HAP-1 (cell line): ENCODE measurements at regions not wholly inside any gene's neighbourhood (a gene's known extent, or its start where the extent isn't known, plus 50 kb on each side); places are given as distances from the start of the nearest gene placed in this dataset.

Experiments
- DNase-seq, 2 experiments: peaks; one replicate each; pipeline ENCODE4 v3.0.0-alpha.2; 2016 to 2020; ENCODE audit warnings: low spot score in 2 of 2
- H3K27me3 ChIP-seq: fragments of 250-450 bp; sonication (Bioruptor Pico); 2 replicates; pipeline ENCODE4 v1.5.1; 2020; ENCODE audit warnings: low read depth, mild to moderate bottlenecking, moderate library complexity
- H3K36me3 ChIP-seq: fragments of 250-450 bp; sonication (Bioruptor Pico); replicated peaks from 2 replicates; pipeline ENCODE4 v1.5.1; 2020; ENCODE audit warnings: mild to moderate bottlenecking
- H3K4me1 ChIP-seq: fragments of 250-450 bp; sonication (Bioruptor Pico); 2 replicates; pipeline ENCODE4 v1.5.1; 2020; ENCODE audit warnings: mild to moderate bottlenecking
- H3K4me3 ChIP-seq: fragments of 250-450 bp; sonication (Bioruptor Pico); 2 replicates; pipeline ENCODE4 v1.5.1; 2020; ENCODE audit warnings: mild to moderate bottlenecking, moderate library complexity
- H3K9me3 ChIP-seq: fragments of 250-450 bp; sonication (Bioruptor Pico); 2 replicates; pipeline ENCODE4 v1.5.1; 2020; ENCODE audit warnings: mild to moderate bottlenecking, moderate library complexity
- in situ Hi-C: fragments of 300-500 bp; cut with MboI; formaldehyde crosslinking; loops from 3 replicates; pipeline ENCODE4 v1.14.3; 2020; ENCODE audit warnings: low sequenced_read_pairs, inconsistent platforms, mixed read lengths

DNA sequence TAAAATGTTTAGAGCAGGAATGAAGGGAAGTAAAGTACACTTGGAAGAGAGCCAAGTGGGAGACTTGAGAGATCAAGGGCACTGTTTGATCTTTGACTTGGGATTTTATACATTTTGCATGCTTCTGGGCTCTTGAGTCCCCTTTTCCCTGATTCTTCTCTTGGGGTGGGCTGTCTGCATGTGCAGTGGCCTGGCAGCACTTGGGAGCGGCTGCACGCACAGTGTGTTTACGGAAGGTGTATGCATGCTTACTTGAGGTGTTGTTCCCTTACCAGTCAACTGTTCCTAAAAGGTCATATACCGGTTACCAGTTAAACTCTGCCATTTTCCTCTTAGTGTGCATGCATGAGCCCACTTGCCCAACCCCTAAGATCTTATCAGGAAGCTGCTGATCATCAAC is 377.7 kb downstream of the CYLC2 start:
- Histone ChIP-seq H3K27me3 (no peaks in the 10 kb centered on the region), H3K4me1 (no peaks in the 10 kb centered on the region), H3K4me3 (no peak overlapping the region), H3K36me3 (no peaks in the 10 kb centered on the region), H3K9me3 (no peaks in the 10 kb centered on the region)
- DNase-seq, result no peak
- in situ Hi-C loops, result no loop called here

DNA sequence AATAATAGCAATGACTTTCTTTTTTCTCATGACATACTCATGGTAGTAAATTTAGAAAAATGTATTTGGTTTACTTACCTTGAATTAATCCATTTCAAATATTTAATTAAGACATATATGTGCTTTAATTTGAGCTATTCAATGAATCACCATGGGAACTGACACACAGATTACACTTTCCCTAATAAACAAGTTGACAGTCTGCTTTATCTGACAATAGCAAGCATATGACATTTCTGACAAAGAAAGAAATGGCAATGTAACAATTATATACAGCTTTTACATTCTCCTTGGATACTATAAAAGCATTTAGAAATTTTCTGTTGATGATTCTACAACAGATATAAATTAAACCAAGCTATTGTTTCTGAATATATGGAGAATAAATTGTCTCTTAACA is 382.5 kb downstream of the CYLC2 start:
- in situ Hi-C loops, result no loop called here
- Histone ChIP-seq H3K9me3 (no peaks in the 10 kb centered on the region), H3K36me3 (no peaks in the 10 kb centered on the region), H3K27me3 (no peaks in the 10 kb centered on the region), H3K4me1 (no peaks in the 10 kb centered on the region), H3K4me3 (no peak overlapping the region)
- no peak for DNase-seq

DNA sequence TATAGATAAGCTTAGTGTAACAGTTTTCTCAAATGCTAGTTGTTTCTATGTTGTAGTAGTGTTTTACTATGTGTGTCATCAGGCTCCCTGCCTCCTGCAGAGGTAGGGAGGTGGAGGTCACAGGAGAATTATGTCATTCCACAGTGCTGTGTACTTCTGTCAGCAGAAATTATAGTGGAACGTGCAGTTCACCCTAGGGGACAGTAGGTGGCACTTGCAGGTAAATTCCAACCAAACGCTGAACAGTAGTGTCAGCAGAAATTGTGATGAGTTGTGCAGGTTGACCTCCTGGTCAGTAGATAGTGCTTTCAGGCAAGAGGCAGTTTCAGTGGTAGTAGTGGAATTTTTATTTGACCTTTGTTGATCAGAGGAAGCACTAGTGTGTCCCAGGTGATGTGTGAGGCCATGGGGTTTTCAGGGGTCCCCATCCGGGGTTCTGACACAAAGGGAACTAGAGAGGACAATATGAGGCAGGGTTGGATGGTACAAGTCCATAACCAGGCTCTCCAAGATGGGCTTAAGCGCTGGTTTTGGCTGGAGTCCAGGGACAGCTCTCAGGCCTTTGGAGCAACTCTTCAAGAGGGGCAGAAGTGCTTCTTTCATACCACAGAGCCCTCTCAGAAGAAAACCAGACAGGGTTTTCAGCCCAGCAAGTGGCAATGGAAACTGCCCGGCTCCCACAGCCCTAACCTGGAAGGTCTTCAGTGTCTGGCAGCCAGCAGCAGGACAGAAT is 402.9 kb downstream of the CYLC2 start:
- DNase-seq, result peak; percentile 49 to 65
- in situ Hi-C loops, result no loop called here
- no peaks in the 10 kb centered on the region; the same call in 1 of the 2 replicates for H3K27me3 ChIP-seq
- no peak overlapping the region for H3K4me3 ChIP-seq
- no peaks in the 10 kb centered on the region for H3K4me1 ChIP-seq
- H3K36me3 ChIP-seq, result no peaks in the 10 kb centered on the region
- no peaks in the 10 kb centered on the region for H3K9me3 ChIP-seq

DNA sequence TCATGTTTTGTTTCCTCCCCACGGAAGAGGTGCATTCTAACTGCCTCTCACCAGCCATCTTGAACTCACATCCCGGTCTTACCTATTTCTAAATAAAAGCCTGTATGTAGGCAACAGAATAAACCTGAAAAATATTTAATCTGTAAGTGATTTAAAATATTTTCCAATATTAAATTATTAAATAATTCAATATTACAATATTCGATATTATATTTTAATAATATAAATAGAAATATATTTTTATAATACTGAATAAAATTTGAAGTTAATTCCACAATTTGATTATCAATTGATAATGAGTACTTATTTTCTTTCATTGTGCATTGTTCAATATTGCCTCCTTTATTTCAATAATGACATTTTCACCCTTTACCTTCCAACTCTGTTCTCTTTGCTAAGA is 404.4 kb downstream of the CYLC2 start:
- no peaks in the 10 kb centered on the region for H3K4me1 ChIP-seq
- H3K27me3 ChIP-seq, result no peaks in the 10 kb centered on the region; the same call in 1 of the 2 replicates
- H3K36me3 ChIP-seq, result no peaks in the 10 kb centered on the region
- H3K4me3 ChIP-seq, result no peak overlapping the region
- no peak for DNase-seq
- in situ Hi-C loops, result no loop called here
- no peaks in the 10 kb centered on the region for H3K9me3 ChIP-seq

DNA sequence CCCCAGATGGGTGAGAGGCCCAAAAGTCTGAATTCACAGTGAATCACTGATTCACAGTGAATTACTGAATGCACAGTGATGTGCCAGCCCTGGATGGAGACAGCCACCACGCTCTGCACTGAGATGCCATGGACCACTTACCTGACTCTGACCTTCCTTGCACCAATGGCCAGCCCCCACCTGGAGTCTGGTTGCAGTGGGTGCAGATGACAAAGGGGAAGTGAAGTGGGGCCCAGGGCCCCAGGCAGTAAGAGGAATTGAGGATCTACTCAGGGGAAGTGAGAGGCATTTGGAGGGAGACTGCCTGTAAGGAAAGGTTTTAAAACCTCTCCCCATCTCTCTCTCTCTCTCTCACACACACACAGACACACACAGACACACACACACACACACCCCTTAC is 412.1 kb downstream of the CYLC2 start:
- H3K9me3 ChIP-seq, result no peaks in the 10 kb centered on the region
- no peaks in the 10 kb centered on the region for H3K4me1 ChIP-seq
- H3K36me3 ChIP-seq, result no peaks in the 10 kb centered on the region
- in situ Hi-C loops, result no loop called here
- no peak overlapping the region for H3K4me3 ChIP-seq
- H3K27me3 ChIP-seq, result no peaks in the 10 kb centered on the region
- DNase-seq, result no peak

DNA sequence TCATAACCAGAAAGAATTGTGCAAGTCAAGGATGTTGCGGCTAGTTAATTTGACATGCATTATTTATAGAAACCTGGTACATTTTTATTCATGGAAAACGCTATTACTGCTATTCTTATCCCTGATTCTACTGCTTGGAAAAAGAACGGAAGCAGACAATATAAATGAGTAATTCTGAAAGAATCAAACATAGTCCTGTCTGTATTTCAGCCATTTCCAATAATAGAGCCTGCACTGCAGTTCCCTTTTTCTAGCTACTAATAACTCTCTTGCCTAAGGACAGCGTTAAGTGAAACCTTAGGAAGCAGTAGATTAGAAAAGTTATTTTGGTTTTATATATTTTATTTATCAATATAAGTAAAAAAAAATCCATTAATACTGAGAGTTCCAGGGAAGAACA is 414.9 kb downstream of the CYLC2 start:
- H3K9me3 ChIP-seq, result no peaks in the 10 kb centered on the region
- H3K4me1 ChIP-seq, result no peaks in the 10 kb centered on the region
- in situ Hi-C loops, result no loop called here
- no peaks in the 10 kb centered on the region for H3K36me3 ChIP-seq
- H3K27me3 ChIP-seq, result no peaks in the 10 kb centered on the region
- no peak for DNase-seq
- no peak overlapping the region for H3K4me3 ChIP-seq

DNA sequence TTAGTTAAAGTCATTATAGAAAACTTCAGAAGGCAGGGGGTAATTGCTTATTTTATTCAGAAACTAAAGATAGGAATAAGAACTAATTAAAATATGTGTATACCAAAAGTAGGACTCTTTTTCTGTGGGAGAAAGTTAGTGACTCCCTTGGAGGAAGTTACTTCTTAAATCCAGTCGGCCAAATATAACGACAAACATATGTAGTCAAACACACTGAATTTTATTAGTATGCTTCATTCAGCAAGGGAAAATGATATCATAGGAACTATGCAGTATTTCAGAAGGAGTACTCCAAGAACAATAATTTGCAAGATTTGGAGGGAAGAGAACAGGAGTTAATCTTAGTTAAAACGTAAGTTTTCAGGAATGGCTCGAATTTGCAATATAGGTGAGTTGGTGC is 432.6 kb downstream of the CYLC2 start:
- in situ Hi-C loops, result no loop called here
- Histone ChIP-seq H3K4me3 (no peak overlapping the region), H3K9me3 (no peaks in the 10 kb centered on the region)

DNA sequence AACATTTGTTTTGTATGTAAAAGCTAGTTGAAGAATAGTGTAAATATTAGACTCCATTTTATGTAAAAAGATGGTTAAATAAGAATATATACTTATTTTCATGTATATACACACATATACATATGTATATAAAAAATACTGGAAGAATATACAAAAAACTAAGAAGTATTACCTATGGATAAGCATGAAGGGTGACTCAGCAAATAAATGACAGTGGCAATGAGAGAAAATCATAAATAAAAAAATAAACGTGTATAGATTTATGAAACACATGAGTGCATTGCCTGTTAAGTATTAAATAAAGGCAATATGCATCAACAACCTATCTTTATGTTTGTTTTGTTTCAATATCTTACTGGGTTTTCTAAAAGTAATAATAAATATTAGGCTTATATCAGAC is 435.3 kb downstream of the CYLC2 start:
- no peak overlapping the region for H3K4me3 ChIP-seq
- DNase-seq, result no peak
- in situ Hi-C loops, result no loop called here

More for the DNA sequence above, 432.6 kb downstream of the CYLC2 start:
- H3K4me1 ChIP-seq, result no peaks in the 10 kb centered on the region
- H3K27me3 ChIP-seq, result no peaks in the 10 kb centered on the region
- no peak for DNase-seq
- no peaks in the 10 kb centered on the region for H3K36me3 ChIP-seq

DNA sequence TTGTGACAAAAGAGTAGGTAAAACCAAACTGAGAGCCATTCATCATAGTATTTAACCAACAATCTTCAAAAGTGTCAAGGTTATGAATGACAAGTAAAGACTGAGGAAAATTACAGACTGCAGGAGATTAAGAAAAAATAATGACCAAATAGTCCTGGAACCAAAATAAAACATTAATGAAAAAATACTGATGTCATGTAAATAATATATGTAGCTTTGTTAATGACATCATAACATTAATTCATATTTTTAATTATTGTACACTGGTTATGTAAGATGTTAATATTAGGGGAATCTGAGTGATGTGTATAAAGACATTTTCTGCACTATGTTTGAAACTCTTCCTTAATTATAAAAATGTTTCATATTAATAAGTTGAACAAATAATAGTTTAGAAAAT is 436.7 kb downstream of the CYLC2 start:
- in situ Hi-C loops, result no loop called here
- H3K9me3 ChIP-seq, result no peaks in the 10 kb centered on the region
- H3K4me3 ChIP-seq, result no peak overlapping the region
- no peaks in the 10 kb centered on the region for H3K27me3 ChIP-seq
- no peaks in the 10 kb centered on the region for H3K4me1 ChIP-seq
- H3K36me3 ChIP-seq, result no peaks in the 10 kb centered on the region
- DNase-seq, result no peak

More for the DNA sequence above, 435.3 kb downstream of the CYLC2 start:
- Histone ChIP-seq H3K27me3 (no peaks in the 10 kb centered on the region), H3K36me3 (no peaks in the 10 kb centered on the region), H3K4me1 (no peaks in the 10 kb centered on the region), H3K9me3 (no peaks in the 10 kb centered on the region)

DNA sequence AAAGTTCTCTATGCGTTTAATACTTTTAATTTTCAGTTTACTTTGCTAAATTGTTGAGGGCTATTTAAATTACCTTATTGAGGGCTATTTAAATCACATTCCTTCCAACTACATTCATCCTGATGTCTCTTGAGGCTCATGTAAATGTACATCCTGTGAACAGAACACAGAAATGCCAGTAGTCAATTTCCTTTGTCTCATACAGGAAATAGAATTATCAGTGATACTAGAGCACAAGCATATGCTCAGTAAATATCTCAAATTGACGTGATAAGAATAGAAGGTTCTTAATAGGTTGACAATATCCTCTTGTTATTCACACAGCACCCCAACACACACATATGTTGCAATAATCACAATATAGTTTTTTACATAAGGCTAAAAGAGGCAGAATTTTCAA is 449.0 kb downstream of the CYLC2 start:
- in situ Hi-C loops, result no loop called here
- no peak for DNase-seq
- H3K36me3 ChIP-seq, result no peaks in the 10 kb centered on the region
- H3K4me1 ChIP-seq, result no peaks in the 10 kb centered on the region
- no peaks in the 10 kb centered on the region for H3K27me3 ChIP-seq
- no peak overlapping the region for H3K4me3 ChIP-seq
- no peaks in the 10 kb centered on the region for H3K9me3 ChIP-seq

DNA sequence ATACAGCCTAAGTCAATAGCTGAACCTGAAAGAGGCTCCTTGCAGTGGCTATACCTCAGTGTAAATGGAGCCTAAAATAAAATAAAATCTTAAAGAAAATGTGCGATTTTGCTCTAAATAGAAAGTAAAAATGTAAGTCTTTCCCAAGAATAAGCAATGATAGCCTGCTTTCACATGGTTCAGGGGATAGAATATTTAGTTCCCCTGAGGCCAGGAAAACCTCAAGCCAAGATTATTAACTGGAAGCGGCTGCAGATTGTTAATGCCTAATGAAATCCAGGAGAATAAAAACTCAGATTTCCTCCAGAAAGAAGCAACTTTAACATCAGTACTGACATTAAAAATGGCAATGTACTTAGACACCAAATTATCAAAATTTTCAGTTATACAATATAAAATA is 463.7 kb downstream of the CYLC2 start:
- Histone ChIP-seq H3K36me3 (no peaks in the 10 kb centered on the region), H3K9me3 (no peaks in the 10 kb centered on the region), H3K27me3 (no peaks in the 10 kb centered on the region), H3K4me1 (no peaks in the 10 kb centered on the region), H3K4me3 (no peak overlapping the region)
- in situ Hi-C loops, result no loop called here
- DNase-seq, result no peak

DNA sequence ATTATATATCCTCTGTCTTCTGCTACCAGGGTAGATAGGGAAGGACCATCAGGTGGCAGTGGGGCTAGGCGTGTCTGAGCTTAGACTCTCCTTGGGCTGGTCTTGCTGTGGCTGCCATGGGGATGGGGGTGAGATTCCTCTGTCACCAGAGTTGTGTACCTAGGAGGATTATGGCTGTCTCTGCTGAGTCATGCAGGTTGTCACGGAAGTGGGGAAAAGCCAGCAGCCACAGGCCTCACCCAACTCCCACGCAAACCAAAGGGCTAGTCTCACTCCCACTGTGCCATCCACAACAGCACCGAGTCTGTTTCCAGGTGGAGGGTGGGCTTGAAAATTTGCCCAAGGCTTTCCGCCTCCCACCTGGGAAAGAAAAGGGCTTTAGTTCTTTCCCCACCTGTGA is 476.1 kb downstream of the CYLC2 start:
- no peak for DNase-seq

DNA sequence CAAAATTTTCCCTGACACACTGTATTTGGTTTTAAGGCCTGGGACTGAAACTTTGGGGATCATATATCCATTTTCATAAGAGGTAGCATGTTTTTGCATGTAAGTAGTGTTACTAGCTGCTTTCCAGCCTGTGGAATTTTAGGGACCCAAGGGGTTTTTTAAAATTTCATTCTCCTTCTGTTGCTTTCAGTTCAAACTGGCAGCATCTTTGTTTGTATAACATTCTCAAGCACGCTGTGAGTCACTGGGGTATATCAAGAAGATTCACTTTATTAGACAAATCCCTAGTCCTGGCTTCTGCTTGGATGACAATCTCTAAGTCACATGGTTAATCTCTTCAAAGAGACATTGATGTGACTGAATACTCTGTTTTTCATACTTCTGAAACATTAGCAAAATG is 479.0 kb downstream of the CYLC2 start:
- Histone ChIP-seq H3K27me3 (no peaks in the 10 kb centered on the region), H3K4me1 (no peaks in the 10 kb centered on the region), H3K4me3 (no peak overlapping the region), H3K36me3 (no peaks in the 10 kb centered on the region), H3K9me3 (no peaks in the 10 kb centered on the region)
- in situ Hi-C loops, result no loop called here
- DNase-seq, result no peak

More for the DNA sequence above, 476.1 kb downstream of the CYLC2 start:
- H3K27me3 ChIP-seq, result no peaks in the 10 kb centered on the region
- H3K9me3 ChIP-seq, result no peaks in the 10 kb centered on the region
- in situ Hi-C loops, result no loop called here
- no peaks in the 10 kb centered on the region for H3K36me3 ChIP-seq
- no peaks in the 10 kb centered on the region for H3K4me1 ChIP-seq
- no peak overlapping the region for H3K4me3 ChIP-seq

DNA sequence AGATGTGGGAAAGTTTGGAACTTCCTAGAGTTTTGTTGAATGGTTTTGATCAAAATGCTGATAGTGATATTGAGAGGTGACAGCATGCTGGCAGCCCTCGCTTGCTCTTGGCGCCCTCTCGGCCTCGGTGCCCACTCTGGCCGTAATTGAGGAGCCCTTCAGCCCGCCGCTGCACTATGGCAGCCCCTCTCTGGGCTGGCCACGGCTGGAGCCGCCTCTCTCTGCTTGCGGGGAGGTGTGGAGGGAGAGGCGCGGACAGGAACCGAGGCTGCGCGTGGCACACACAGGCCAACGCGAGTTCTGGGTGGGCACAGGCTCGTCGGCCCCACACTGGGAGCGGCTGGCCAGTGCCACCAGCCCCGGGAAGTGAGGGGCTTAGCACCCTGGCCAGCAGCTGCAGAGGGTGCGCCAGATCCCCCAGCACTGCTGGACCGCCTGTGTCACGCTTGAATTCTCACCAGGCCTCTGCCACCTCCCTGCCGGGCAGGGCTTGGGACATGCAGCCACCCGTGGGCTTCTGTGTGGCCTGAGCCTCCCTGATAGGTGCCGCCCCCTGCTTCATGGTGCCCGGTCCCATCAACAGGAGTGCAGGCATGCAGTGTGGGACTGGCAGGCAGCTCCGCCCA is 488.5 kb downstream of the CYLC2 start:
- Histone ChIP-seq H3K4me1 (no peaks in the 10 kb centered on the region), H3K4me3 (no peak overlapping the region), H3K36me3 (no peaks in the 10 kb centered on the region), H3K27me3 (no peaks in the 10 kb centered on the region), H3K9me3 (no peaks in the 10 kb centered on the region)
- DNase-seq, result no peak
- in situ Hi-C loops, result no loop called here

DNA sequence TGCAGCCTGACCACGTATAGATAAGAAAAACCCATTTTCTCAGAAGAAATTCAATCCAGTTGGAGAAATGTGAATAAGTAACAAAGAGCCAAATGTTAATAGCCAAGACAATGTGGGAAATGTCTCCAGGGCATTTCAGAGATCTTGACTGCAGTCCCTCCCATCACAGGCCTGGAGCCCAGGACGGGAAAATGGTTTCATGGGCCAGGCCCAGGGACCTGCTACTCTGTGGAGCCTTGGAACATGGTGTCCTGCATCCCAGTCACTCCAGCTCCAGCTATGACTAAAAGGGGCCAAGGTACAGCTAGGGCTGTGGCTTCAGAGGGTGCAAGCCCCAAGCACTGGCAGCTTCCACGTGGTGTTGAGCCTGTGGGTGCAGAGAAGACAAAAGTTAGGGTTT is 490.0 kb downstream of the CYLC2 start:
- Histone ChIP-seq H3K9me3 (no peaks in the 10 kb centered on the region), H3K4me1 (no peaks in the 10 kb centered on the region), H3K27me3 (no peaks in the 10 kb centered on the region), H3K4me3 (no peak overlapping the region), H3K36me3 (no peaks in the 10 kb centered on the region)
- no peak for DNase-seq
- in situ Hi-C loops, result no loop called here
